ENCODE measurements at regions not wholly inside any gene's neighbourhood (a gene's known extent, or its start where the extent isn't known, plus 50 kb on each side); places are given as distances from the start of the nearest gene placed in this dataset.

- peak; percentile 34 for DNase-seq
Measured at GRCh38 chr10:31754803-31755624, 173.6 kb downstream of the ARHGAP12 start.

GRCh38 chr10:31753681-31754080 is 174.9 kb downstream of the ARHGAP12 start:
- no peak for DNase-seq

- DNase-seq: no peak
Measured at GRCh38 chr10:31752170-31752569, 176.5 kb downstream of the ARHGAP12 start.

- no peak for DNase-seq
Measured at GRCh38 chr10:31751738-31752080, 176.9 kb downstream of the ARHGAP12 start.

GRCh38 chr10:31751051-31751737 is 177.4 kb downstream of the ARHGAP12 start:
- no peak for DNase-seq

GRCh38 chr10:31749981-31750840 is 178.4 kb downstream of the ARHGAP12 start:
- peak; percentile 98 for DNase-seq

- peak; percentile 90 for DNase-seq
Measured at GRCh38 chr10:31749301-31749700, 179.3 kb downstream of the ARHGAP12 start.

GRCh38 chr10:31745612-31746376 is 182.8 kb downstream of the ARHGAP12 start:
- peak; percentile 45 for DNase-seq

GRCh38 chr10:31744025-31744424 is 184.6 kb downstream of the ARHGAP12 start:
- no peak for DNase-seq

- no peak for DNase-seq
Measured at GRCh38 chr10:31742255-31742654, 186.4 kb downstream of the ARHGAP12 start.

- DNase-seq: no peak
Measured at GRCh38 chr10:31741473-31741872, 187.2 kb downstream of the ARHGAP12 start.

GRCh38 chr10:31739711-31740110 is 188.9 kb downstream of the ARHGAP12 start:
- no peak for DNase-seq

GRCh38 chr10:31739146-31739545 is 189.5 kb downstream of the ARHGAP12 start:
- no peak for DNase-seq

- no peak for DNase-seq
Measured at GRCh38 chr10:31731711-31732110, 196.9 kb downstream of the ARHGAP12 start.

GRCh38 chr10:31730776-31731175 is 197.9 kb downstream of the ARHGAP12 start:
- no peak for DNase-seq

- DNase-seq: peak; percentile 58
Measured at GRCh38 chr10:31728698-31729224, 199.9 kb downstream of the ARHGAP12 start.

- DNase-seq: no peak
Measured at GRCh38 chr10:31725436-31725835, 203.2 kb downstream of the ARHGAP12 start.

- DNase-seq: no peak
Measured at GRCh38 chr10:31724296-31724695, 204.3 kb downstream of the ARHGAP12 start.

GRCh38 chr10:31723106-31723750 is 205.4 kb downstream of the ARHGAP12 start:
- no peak for DNase-seq

- peak; percentile 20 for DNase-seq
Measured at GRCh38 chr10:31721096-31721495, 207.5 kb downstream of the ARHGAP12 start.

- DNase-seq: no peak
Measured at GRCh38 chr10:31720546-31720945, 208.1 kb downstream of the ARHGAP12 start.

GRCh38 chr10:31709476-31709875 is 219.2 kb downstream of the ARHGAP12 start:
- no peak for DNase-seq
